HG03175 (cell line): ENCODE measurements at regions not wholly inside any gene's neighbourhood (a gene's known extent, or its start where the extent isn't known, plus 50 kb on each side); places are given as distances from the start of the nearest gene placed in this dataset.

Experiments
- ATAC-seq: cut with Tn5 transposase; IDR thresholded peaks from one replicate; pipeline ENCODE4 v1.9.1; 2021; ENCODE audit warnings: mild to moderate bottlenecking, moderate library complexity; ENCODE audit not compliant: unreplicated experiment

GRCh38 chr1:29635501-29636263 lies 399.4 kb downstream of the PTPRU start:
- no peak for ATAC-seq

GRCh38 chr1:29634746-29635335 lies 398.5 kb downstream of the PTPRU start:
- ATAC-seq, result no peak

- ATAC-seq, result no peak
These were observed 398.0 kb downstream of the PTPRU start for GRCh38 chr1:29634324-29634723.

- no peak for ATAC-seq
These were observed 397.4 kb downstream of the PTPRU start for GRCh38 chr1:29633771-29634170.

- no peak for ATAC-seq
These were observed 396.7 kb downstream of the PTPRU start for GRCh38 chr1:29632806-29633615.

- ATAC-seq, result no peak
These were observed 395.8 kb downstream of the PTPRU start for GRCh38 chr1:29631836-29632805.

GRCh38 chr1:29631361-29631760 lies 395.0 kb downstream of the PTPRU start:
- ATAC-seq, result no peak

- ATAC-seq, result no peak
These were observed 394.4 kb downstream of the PTPRU start for GRCh38 chr1:29630756-29631155.

GRCh38 chr1:29629814-29630516 lies 393.6 kb downstream of the PTPRU start:
- ATAC-seq, result no peak

- no peak for ATAC-seq
These were observed 393.1 kb downstream of the PTPRU start for GRCh38 chr1:29629401-29629800.

GRCh38 chr1:29628190-29628589 lies 391.9 kb downstream of the PTPRU start:
- no peak for ATAC-seq

- ATAC-seq, result no peak
These were observed 390.4 kb downstream of the PTPRU start for GRCh38 chr1:29626726-29627125.

- ATAC-seq, result no peak
These were observed 389.7 kb downstream of the PTPRU start for GRCh38 chr1:29626066-29626465.

- no peak for ATAC-seq
These were observed 388.7 kb downstream of the PTPRU start for GRCh38 chr1:29625084-29625420.

- no peak for ATAC-seq
These were observed 388.2 kb downstream of the PTPRU start for GRCh38 chr1:29624320-29625083.

- ATAC-seq, result no peak
These were observed 387.2 kb downstream of the PTPRU start for GRCh38 chr1:29623501-29623900.

GRCh38 chr1:29621826-29622435 lies 385.6 kb downstream of the PTPRU start:
- no peak for ATAC-seq

- no peak for ATAC-seq
These were observed 384.3 kb downstream of the PTPRU start for GRCh38 chr1:29620631-29621030.

GRCh38 chr1:29607236-29607635 lies 370.9 kb downstream of the PTPRU start:
- ATAC-seq, result no peak
